H1 (cell line): ENCODE measurements at regions not wholly inside any gene's neighbourhood (a gene's known extent, or its start where the extent isn't known, plus 50 kb on each side); places are given as distances from the start of the nearest gene placed in this dataset.

Source experiments
- ASH2L ChIP-seq: fragments of 200-600, 300-600 bp; sonication (generic); IDR thresholded peaks from one replicate; pipeline ENCODE4 v1.7.1; 2017; ENCODE audit warnings: low read length
- ATF2 ChIP-seq: IDR thresholded peaks from 2 replicates; pipeline ENCODE4 v1.6.1; 2012; ENCODE audit warnings: low read length, inconsistent platforms
- E2F6 ChIP-seq: IDR thresholded peaks from 2 replicates; pipeline ENCODE4 v1.6.1; 2012; ENCODE audit warnings: inconsistent platforms
- POLR2A ChIP-seq, 2 experiments: IDR thresholded peaks; 1 replicate in 1 of 2; 2 replicates in 1 of 2; pipeline ENCODE4 v1.6.1; 2011; ENCODE audit warnings: low read depth in 2 of 2, low read length in 2 of 2, mild to moderate bottlenecking in 2 of 2; ENCODE audit errors: control extremely low read depth in 1 of 2
- TAF1 ChIP-seq: IDR thresholded peaks from 2 replicates; pipeline ENCODE4 v1.6.1; 2011; ENCODE audit warnings: mild to moderate bottlenecking, low read depth, low read length
- YY1 ChIP-seq: IDR thresholded peaks from 2 replicates; pipeline ENCODE4 v1.6.1; 2011; ENCODE audit warnings: low read depth, mild to moderate bottlenecking, low read length

GRCh38 chr12:74910831-74911230 lies 298.8 kb downstream of the KCNC2 start:
- no peak for TF ChIP-seq TAF1
- no peak for TF ChIP-seq ATF2
- TF ChIP-seq E2F6, result no peak
- TF ChIP-seq POLR2A (IDR thresholded peaks at IDR 0.05; ENCODE audit: control extremely low read depth in 1 of 2, low read depth in 2 of 2, low read length in 2 of 2), result no peak
- no peak for TF ChIP-seq YY1
- no peak for TF ChIP-seq ASH2L
